NT2/D1 (cell line): ENCODE measurements at regions not wholly inside any gene's neighbourhood (a gene's known extent, or its start where the extent isn't known, plus 50 kb on each side); places are given as distances from the start of the nearest gene placed in this dataset.

Experiments
- SUZ12 ChIP-seq: IDR thresholded peaks from 2 replicates; pipeline ENCODE4 v1.6.1; 2011; ENCODE audit not compliant: insufficient read length, insufficient read depth; ENCODE audit errors: extremely low read depth
- YY1 ChIP-seq: IDR thresholded peaks from 2 replicates; pipeline ENCODE4 v1.6.1; 2011; ENCODE audit not compliant: insufficient read length, insufficient read depth
- ZNF274 ChIP-seq: IDR thresholded peaks from 2 replicates; pipeline ENCODE4 v1.6.1; 2011; ENCODE audit warnings: mild to moderate bottlenecking, low read depth, low read length

DNA sequence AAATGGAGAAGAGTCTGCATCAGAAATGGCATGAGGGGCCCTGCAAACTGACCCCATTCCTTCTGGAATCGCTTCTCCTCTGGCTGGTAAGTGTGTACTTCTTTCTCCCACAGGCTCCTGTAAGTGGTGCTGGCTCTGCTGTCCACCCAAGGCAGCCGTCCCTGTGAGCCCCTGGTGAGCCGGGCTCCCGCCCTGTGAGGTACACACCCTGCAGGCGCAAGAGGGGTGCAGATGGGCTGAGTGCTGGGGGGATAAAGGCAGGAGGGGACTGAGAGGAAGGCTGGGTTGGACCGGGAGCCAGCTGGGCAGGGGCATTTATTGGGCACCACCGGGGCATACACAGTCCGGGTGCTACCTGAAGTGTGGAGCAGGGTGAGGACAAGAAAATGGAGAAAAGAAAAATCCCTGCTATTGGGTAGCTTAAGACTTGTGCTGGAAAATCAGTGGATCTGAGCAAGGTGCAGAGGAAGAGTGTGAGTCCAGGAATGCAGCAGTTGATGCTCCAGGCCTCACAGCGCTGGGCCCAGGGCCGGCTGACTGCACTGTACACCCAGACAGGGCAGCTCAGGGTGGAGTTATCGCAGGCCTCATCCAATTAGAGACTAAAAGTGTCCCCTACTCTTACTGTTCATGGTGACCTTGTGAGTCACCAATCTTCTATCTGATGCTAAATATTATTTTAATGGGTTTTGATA is 455.1 kb upstream of the B3GAT1 start:
- no peak for TF ChIP-seq YY1
- TF ChIP-seq SUZ12 = no peak
- no peak for TF ChIP-seq ZNF274
